ENCODE measurements at regions not wholly inside any gene's neighbourhood (a gene's known extent, or its start where the extent isn't known, plus 50 kb on each side); places are given as distances from the start of the nearest gene placed in this dataset.

DNA sequence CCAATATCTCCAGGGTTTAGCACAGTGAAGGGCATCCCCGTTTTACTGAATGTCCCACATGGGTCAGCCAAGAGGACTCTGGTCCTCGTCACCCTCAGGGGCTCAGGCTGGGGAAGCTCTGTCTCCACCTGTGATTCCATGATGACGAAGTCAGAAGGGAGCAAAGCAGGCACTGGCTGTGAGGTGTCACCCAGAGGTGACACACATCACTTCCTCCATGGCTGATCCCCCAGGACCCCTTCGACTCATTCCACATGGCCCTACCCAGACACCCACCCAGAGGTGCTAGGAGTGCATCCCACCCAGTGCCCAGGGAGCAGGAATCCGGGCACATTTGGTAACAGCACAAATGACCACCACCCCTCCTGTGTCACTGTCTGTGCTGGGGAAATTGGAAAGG lies 145.2 kb upstream of the VSTM2B start:
- Histone ChIP-seq H3K9me3 (no peaks in the 10 kb centered on the region), H3K4me1 (no peaks in the 10 kb centered on the region), H3K36me3 (no peaks in the 10 kb centered on the region), H3K27me3 (peaks cover 0 to 37% of the 10 kb centered on the region in 2 donors), H3K4me3 (no peak overlapping the region), H3K27ac (no peak overlapping the region)
- intact Hi-C loops (cut with DNase I) = no loop called here
- ATAC-seq = no peak
- DNase-seq = no peak
- TF ChIP-seq, protein P1, sequence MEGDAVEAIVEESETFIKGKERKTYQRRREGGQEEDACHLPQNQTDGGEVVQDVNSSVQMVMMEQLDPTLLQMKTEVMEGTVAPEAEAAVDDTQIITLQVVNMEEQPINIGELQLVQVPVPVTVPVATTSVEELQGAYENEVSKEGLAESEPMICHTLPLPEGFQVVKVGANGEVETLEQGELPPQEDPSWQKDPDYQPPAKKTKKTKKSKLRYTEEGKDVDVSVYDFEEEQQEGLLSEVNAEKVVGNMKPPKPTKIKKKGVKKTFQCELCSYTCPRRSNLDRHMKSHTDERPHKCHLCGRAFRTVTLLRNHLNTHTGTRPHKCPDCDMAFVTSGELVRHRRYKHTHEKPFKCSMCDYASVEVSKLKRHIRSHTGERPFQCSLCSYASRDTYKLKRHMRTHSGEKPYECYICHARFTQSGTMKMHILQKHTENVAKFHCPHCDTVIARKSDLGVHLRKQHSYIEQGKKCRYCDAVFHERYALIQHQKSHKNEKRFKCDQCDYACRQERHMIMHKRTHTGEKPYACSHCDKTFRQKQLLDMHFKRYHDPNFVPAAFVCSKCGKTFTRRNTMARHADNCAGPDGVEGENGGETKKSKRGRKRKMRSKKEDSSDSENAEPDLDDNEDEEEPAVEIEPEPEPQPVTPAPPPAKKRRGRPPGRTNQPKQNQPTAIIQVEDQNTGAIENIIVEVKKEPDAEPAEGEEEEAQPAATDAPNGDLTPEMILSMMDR (IDR thresholded peaks at IDR 0.05) = no peak

GRCh38 chr19:29381353-29382203 lies 144.2 kb upstream of the VSTM2B start:
- intact Hi-C loops (cut with DNase I) = no loop called here
- Histone ChIP-seq H3K36me3 (no peaks in the 10 kb centered on the region), H3K9me3 (no peaks in the 10 kb centered on the region), H3K4me1 (no peaks in the 10 kb centered on the region), H3K27me3 (peaks cover 0 to 37% of the 10 kb centered on the region in 2 donors), H3K27ac (no peak overlapping the region), H3K4me3 (no peak overlapping the region)
- DNase-seq = no peak
- TF ChIP-seq, protein P1 (IDR thresholded peaks at IDR 0.05) = no peak
- ATAC-seq = no peak

DNA sequence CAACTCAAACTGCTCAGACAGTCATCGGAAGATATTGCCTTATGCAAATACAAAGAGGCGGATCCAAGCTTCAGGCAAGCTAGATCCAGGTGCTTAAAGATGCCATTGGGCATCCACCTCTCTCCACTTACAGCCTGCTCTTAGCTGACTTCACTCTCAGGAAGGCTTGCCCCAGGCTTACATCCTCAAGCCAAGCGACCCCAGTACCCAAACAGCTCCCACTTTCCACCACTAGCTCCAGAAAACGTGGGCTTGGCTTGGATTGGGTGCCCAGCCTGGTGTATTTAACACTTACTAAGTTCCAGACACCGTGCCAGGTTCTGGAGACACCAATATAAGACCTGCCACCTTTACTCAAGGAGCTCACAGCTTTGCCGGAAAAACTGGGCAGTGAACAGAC lies 142.1 kb upstream of the VSTM2B start:
- H3K27ac ChIP-seq = no peak overlapping the region
- H3K4me1 ChIP-seq = no peaks in the 10 kb centered on the region
- peaks cover 0 to 37% of the 10 kb centered on the region in 2 donors for H3K27me3 ChIP-seq
- DNase-seq = no peak
- H3K4me3 ChIP-seq = no peak overlapping the region
- no peaks in the 10 kb centered on the region for H3K9me3 ChIP-seq
- no peaks in the 10 kb centered on the region for H3K36me3 ChIP-seq
- no peak for ATAC-seq
- TF ChIP-seq, protein P1 (IDR thresholded peaks at IDR 0.05) = no peak
- intact Hi-C loops (cut with DNase I) = no loop called here

- no peaks in the 10 kb centered on the region for H3K36me3 ChIP-seq
- TF ChIP-seq, protein P1 (IDR thresholded peaks at IDR 0.05) = no peak
- no peak for ATAC-seq
- H3K4me3 ChIP-seq = no peak overlapping the region
- no peak overlapping the region for H3K27ac ChIP-seq
- H3K27me3 ChIP-seq = peaks cover 0 to 28% of the 10 kb centered on the region in 2 donors
- peaks cover 0 to 4% of the 10 kb centered on the region in 2 donors for H3K9me3 ChIP-seq
- DNase-seq = no peak
- H3K4me1 ChIP-seq = no peaks in the 10 kb centered on the region
- intact Hi-C loops (cut with DNase I) = no loop called here
These were observed 141.1 kb upstream of the VSTM2B start for GRCh38 chr19:29384656-29385055.

DNA sequence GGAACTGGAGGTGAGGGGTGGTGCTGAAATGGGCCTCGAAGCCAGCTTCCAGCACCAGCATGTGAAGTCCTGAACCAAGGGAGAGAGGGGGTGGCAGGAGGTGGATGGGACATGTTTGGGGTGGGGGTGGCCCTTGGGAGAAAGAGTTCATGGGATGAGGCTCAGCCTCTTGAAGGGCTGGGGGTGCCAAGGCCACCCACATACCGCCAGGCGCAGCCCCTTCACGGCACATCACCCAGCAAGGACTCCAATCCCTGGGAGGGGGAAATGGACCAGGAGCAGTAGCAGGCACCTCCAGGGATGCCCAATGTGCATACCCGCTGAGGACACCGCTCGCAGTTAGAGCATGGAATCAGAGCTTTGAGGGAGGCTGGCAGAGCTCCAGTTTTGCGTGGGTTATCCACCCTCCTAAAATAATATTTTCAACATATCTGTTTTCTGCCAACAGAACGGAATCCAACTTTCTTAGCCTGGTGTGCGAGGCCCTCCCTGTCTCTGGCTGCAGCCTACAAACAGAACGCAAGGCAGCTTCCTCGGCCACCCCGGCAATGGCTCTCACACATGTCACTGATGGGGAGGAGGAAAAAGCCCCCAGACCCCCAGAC lies 140.5 kb upstream of the VSTM2B start:
- Histone ChIP-seq H3K4me3 (no peak overlapping the region), H3K27me3 (peaks cover 0 to 21% of the 10 kb centered on the region in 2 donors), H3K9me3 (peaks cover 0 to 7% of the 10 kb centered on the region in 2 donors), H3K4me1 (no peaks in the 10 kb centered on the region), H3K27ac (no peak overlapping the region), H3K36me3 (no peaks in the 10 kb centered on the region)
- intact Hi-C loops (cut with DNase I) = no loop called here
- ATAC-seq (no peak), DNase-seq (peak in 1 of 4 donors; percentile 8)
- TF ChIP-seq, protein P1 (IDR thresholded peaks at IDR 0.05) = no peak

Data from left lung (tissue), 4 donors.